ENCODE measurements at regions not wholly inside any gene's neighbourhood (a gene's known extent, or its start where the extent isn't known, plus 50 kb on each side); places are given as distances from the start of the nearest gene placed in this dataset.

- Histone ChIP-seq H3K27me3 (replicated peaks; ENCODE audit: insufficient read depth) (no peaks in the 10 kb centered on the region), H3K9me3 (no peaks in the 10 kb centered on the region), H3K27ac (no peak overlapping the region), H3K36me3 (no peaks in the 10 kb centered on the region), H3K4me1 (ENCODE audit: control insufficient read depth in 1 of 2, low read depth in 2 of 2) (peaks cover 0 to 12% of the 10 kb centered on the region in 2 donors), H3K4me3 (no peak overlapping the region)
- no peak for TF ChIP-seq CTCF (IDR thresholded peaks at IDR 0.05)
- ATAC-seq (ENCODE audit: insufficient number of reproducible peaks, low FRiP score, low read depth) (no peak), DNase-seq (ENCODE audit: low spot score) (no peak)
These were observed 76.4 kb upstream of the METAP2 start for GRCh38 chr12:95397571-95397970.

GRCh38 chr12:95402096-95402495 lies 71.9 kb upstream of the METAP2 start:
- Histone ChIP-seq H3K36me3 (no peaks in the 10 kb centered on the region), H3K27me3 (replicated peaks; ENCODE audit: insufficient read depth) (no peaks in the 10 kb centered on the region), H3K4me3 (no peak overlapping the region), H3K4me1 (ENCODE audit: control insufficient read depth in 1 of 2, low read depth in 2 of 2) (no peaks in the 10 kb centered on the region), H3K9me3 (no peaks in the 10 kb centered on the region), H3K27ac (no peak overlapping the region)
- no peak for DNase-seq (ENCODE audit: low spot score)
- TF ChIP-seq CTCF (IDR thresholded peaks at IDR 0.05), result no peak
- ATAC-seq (ENCODE audit: insufficient number of reproducible peaks, low FRiP score, low read depth), result no peak

- H3K9me3 ChIP-seq, result no peaks in the 10 kb centered on the region
- H3K27me3 ChIP-seq (replicated peaks; ENCODE audit: insufficient read depth), result no peaks in the 10 kb centered on the region
- DNase-seq (ENCODE audit: low spot score), result no peak
- no peak overlapping the region for H3K4me3 ChIP-seq
- H3K4me1 ChIP-seq (ENCODE audit: control insufficient read depth in 1 of 2, low read depth in 2 of 2), result peaks cover 0 to 9% of the 10 kb centered on the region in 2 donors
- TF ChIP-seq CTCF (IDR thresholded peaks at IDR 0.05), result no peak
- H3K27ac ChIP-seq, result no peak overlapping the region
- no peaks in the 10 kb centered on the region for H3K36me3 ChIP-seq
- no peak for ATAC-seq (ENCODE audit: insufficient number of reproducible peaks, low FRiP score, low read depth)
These were observed 65.8 kb upstream of the METAP2 start for GRCh38 chr12:95408201-95408600.

- Histone ChIP-seq H3K27me3 (replicated peaks; ENCODE audit: insufficient read depth) (no peaks in the 10 kb centered on the region), H3K4me1 (ENCODE audit: control insufficient read depth in 1 of 2, low read depth in 2 of 2) (peaks cover 0 to 27% of the 10 kb centered on the region in 2 donors), H3K36me3 (no peaks in the 10 kb centered on the region), H3K4me3 (no peak overlapping the region), H3K27ac (no peak overlapping the region), H3K9me3 (no peaks in the 10 kb centered on the region)
- no peak for TF ChIP-seq CTCF (IDR thresholded peaks at IDR 0.05)
- ATAC-seq (ENCODE audit: insufficient number of reproducible peaks, low FRiP score, low read depth), result no peak
- no peak for DNase-seq (ENCODE audit: low spot score)
These were observed 62.9 kb upstream of the METAP2 start for GRCh38 chr12:95411057-95411456.

GRCh38 chr12:95411466-95411865 lies 62.5 kb upstream of the METAP2 start:
- Histone ChIP-seq H3K4me1 (ENCODE audit: control insufficient read depth in 1 of 2, low read depth in 2 of 2) (peaks cover 0 to 31% of the 10 kb centered on the region in 2 donors), H3K9me3 (no peaks in the 10 kb centered on the region), H3K27ac (no peak overlapping the region), H3K36me3 (no peaks in the 10 kb centered on the region), H3K27me3 (replicated peaks; ENCODE audit: insufficient read depth) (no peaks in the 10 kb centered on the region), H3K4me3 (no peak overlapping the region)
- DNase-seq (ENCODE audit: low spot score) (no peak), ATAC-seq (ENCODE audit: insufficient number of reproducible peaks, low FRiP score, low read depth) (no peak)
- TF ChIP-seq CTCF (IDR thresholded peaks at IDR 0.05), result no peak

All from thoracic aorta (tissue), 2 donors.